ENCODE measurements at regions not wholly inside any gene's neighbourhood (a gene's known extent, or its start where the extent isn't known, plus 50 kb on each side); places are given as distances from the start of the nearest gene placed in this dataset.
"Not testable (repeated sequence)": the region's sequence is repeated elsewhere in the genome, so short reads cannot be mapped to it uniquely, and the experiment has no call there.

DNA sequence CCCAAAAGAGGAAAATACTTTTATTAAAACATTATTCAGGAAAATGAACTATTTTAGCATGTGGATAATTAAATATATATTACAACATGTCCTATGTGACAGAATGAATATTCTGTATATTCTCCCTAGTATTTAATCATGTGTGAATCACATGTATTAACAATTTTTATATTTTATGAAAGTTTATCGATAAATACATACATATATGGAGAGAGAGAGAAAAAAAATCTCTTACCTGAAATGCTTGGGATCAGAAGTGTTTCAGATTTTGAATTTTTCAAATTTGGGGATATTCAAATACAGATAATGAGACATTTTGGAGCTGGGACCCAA, 228.6 kb upstream of the RBBP8 start:
- Mint-ChIP-seq H3K27ac (no peak overlapping the region), H3K4me1 (no peaks in the 10 kb centered on the region), H3K4me3 (no peak overlapping the region), H3K9me3 (no peaks in the 10 kb centered on the region), H3K27me3 (ENCODE audit: low read depth in 3 of 3) (peaks cover 0 to 3% (median 2%) of the 10 kb centered on the region in 3 donors), H3K36me3 (no peaks in the 10 kb centered on the region)
- DNase-seq, result no peak

DNA sequence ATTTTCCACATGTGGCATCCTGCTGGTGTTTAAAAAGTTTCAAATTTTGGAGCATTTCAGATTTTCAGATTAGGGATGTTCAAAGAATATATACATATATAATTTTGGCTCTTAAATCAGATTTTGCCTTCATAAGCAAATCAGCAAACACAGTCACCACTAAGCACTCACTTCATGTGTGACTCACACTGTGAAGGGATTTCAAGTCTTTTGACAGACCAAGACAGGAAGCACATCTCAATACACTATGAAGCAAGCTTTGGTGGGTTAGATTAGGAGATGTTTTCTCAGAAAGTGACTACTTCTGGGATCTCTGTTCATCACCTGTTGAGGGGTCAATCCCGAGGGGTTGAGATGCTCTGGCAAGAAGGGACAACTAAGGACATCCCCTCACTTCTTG, 227.8 kb upstream of the RBBP8 start:
- Mint-ChIP-seq H3K4me3 (no peak overlapping the region), H3K27me3 (ENCODE audit: low read depth in 3 of 3) (peaks cover 0 to 2% (median under 1%) of the 10 kb centered on the region in 3 donors), H3K27ac (no peak overlapping the region), H3K36me3 (no peaks in the 10 kb centered on the region), H3K9me3 (no peaks in the 10 kb centered on the region), H3K4me1 (no peaks in the 10 kb centered on the region)
- DNase-seq, result no peak

DNA sequence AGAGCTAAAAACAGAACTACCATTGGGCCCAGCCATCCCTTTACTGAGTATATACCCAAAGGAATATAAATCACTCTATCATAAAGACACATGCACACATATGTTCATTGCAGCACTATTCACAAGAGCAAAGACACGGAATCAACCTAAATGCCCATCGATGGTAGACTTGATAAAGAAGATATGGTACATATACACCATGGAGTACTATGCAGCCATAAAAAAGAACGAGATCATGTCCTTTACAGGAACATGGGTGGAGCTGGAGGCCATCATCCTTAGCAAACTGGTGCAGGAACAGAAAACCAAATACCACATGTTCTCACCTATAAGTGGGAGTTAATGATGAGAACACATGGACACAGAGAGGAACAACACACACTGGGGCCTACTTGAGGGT, 227.1 kb upstream of the RBBP8 start:
- H3K4me3 Mint-ChIP-seq; H3K27me3 Mint-ChIP-seq (ENCODE audit: low read depth in 3 of 3); H3K4me1 Mint-ChIP-seq; H3K9me3 Mint-ChIP-seq; H3K36me3 Mint-ChIP-seq; DNase-seq; H3K27ac Mint-ChIP-seq: not testable (repeated sequence)

DNA sequence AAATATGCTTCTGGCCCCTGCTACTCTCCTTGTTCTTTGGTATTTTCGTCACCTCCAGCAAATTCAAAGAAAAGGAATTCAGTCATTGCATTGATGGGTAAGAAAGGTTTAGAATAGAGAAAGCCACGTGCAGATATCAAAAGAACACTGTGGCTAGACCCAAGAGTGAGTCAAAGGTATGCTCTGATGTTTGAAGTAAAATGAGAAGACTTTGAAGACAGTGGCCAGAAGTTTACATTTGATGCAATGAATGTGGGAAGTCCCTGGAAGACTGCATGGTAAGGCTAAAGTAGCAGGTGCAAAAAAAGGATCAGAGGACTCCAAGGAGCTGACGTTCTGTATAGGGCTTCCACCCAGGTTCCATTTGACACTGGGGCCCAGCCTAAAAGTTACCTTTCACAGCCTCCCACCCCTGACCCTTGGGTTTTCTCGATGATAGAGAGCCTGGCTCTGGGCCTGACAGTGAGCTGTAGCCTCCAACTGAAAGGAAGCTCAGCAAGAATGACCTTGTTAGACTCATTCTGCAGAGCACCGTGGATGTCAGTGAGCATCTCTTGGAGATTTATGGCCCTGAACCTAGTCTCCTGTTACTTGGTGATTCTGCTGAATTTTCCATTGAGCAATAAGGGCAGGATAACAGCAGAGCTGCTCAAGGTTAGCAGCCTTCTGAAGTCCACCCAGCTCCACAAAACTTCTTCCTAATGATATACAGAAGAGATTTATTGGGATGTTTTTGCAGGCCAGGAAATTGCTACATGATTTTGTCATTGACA, 223.7 kb upstream of the RBBP8 start:
- Mint-ChIP-seq H3K4me3 (no peak overlapping the region), H3K36me3 (no peaks in the 10 kb centered on the region), H3K27ac (no peak overlapping the region), H3K27me3 (ENCODE audit: low read depth in 3 of 3) (peaks cover 0 to 3% (median 0%) of the 10 kb centered on the region in 3 donors), H3K4me1 (no peaks in the 10 kb centered on the region), H3K9me3 (no peaks in the 10 kb centered on the region)
- DNase-seq, result no peak

DNA sequence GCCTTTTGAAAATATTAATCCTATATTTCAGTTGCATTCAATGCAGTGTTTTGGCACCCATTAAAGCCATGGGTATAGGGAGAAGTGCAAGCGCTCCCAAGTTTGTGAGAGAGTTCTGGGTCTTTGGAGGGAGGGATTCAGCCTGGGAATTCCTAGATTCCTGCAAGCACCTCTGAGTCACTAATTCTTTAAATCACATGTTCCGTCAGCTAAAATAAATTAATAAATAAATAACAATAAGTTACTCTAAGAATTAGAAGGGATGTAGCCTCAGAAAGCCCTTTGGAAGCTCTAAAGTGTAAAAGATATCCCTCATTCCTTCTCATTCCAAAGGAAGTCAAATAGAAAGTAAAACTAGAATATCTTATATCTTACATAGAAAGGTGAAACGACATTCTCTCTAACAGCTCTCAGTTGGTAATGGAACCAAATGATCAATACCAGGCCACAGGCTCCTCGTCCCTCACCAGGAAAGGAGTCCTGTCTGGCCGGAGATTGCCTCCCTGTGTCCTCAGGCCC, 222.4 kb upstream of the RBBP8 start:
- H3K27ac Mint-ChIP-seq, result no peak overlapping the region
- DNase-seq, result no peak
- H3K36me3 Mint-ChIP-seq, result no peaks in the 10 kb centered on the region
- no peak overlapping the region for H3K4me3 Mint-ChIP-seq
- no peaks in the 10 kb centered on the region for H3K4me1 Mint-ChIP-seq
- peaks cover 0 to 3% (median 0%) of the 10 kb centered on the region in 3 donors for H3K27me3 Mint-ChIP-seq (ENCODE audit: low read depth in 3 of 3)
- no peaks in the 10 kb centered on the region for H3K9me3 Mint-ChIP-seq

DNA sequence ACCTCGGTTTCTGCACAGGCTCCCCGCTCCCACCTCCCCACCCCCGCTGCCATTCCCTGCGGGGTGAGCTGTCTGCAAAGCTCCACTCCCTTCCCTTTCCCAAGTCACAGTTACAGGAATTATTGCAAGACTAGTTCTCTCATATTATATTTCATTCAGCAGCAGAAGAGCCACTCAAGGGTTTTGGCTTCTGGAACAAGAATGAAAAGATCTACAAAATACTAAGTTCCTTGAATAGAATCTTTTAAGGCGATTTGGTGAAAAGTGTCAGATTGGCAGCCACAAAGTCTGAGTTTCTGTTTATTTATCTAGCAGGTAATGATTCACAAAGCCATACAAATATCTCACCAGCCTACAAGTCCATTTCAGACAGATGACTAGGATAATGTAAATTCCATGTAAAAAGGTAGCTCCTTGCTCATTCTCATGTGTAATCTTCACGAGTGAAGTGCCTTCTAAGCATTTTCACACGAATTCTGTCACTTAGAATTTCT, 221.9 kb upstream of the RBBP8 start:
- Mint-ChIP-seq H3K27me3 (ENCODE audit: low read depth in 3 of 3) (peaks cover 0 to 3% (median 0%) of the 10 kb centered on the region in 3 donors), H3K4me3 (no peak overlapping the region), H3K27ac (no peak overlapping the region), H3K4me1 (no peaks in the 10 kb centered on the region), H3K9me3 (no peaks in the 10 kb centered on the region), H3K36me3 (no peaks in the 10 kb centered on the region)
- DNase-seq, result no peak

DNA sequence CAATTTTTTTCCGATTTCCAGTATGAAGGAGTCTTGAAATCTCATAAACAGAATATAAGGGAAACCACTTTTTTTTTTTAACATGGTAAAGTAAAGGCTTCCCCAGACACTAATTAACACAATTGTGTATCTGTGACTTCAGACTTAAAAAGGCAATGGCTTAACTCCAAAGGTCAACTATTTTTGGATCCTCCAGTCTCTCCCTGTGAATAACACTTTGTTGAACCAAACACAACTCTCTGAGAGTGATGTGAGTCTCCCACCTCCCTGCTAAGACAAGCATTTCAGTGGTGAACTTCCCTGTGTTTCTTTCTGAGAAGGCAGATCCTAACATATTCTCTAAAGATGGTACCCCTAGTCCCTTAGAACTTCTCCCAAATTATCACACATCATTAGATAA, 219.6 kb upstream of the RBBP8 start:
- Mint-ChIP-seq H3K36me3 (no peaks in the 10 kb centered on the region), H3K4me1 (no peaks in the 10 kb centered on the region), H3K27ac (no peak overlapping the region), H3K27me3 (ENCODE audit: low read depth in 3 of 3) (peaks cover 0 to 3% (median 0%) of the 10 kb centered on the region in 3 donors), H3K4me3 (no peak overlapping the region), H3K9me3 (no peaks in the 10 kb centered on the region)
- no peak for DNase-seq

DNA sequence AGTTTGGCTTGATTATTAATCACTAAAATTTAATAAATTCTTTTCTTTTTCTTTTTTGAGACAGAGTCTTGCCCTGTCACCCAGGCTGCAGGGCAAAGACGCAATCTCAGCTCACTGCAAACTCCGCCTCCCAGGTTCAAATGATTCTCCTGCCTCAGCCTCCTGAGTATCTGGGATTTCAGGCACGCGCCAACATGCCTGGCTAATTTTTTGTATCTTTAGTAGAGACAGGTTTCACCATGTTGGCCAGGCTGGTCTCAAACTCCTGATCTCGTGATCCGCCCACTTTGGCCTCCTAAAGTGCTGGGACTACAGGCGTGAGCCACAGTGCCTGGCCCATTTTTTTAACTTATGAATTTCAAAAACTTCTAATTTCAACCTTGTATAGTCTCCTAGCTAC, 215.6 kb upstream of the RBBP8 start:
- H3K4me3 Mint-ChIP-seq; H3K27me3 Mint-ChIP-seq (ENCODE audit: low read depth in 3 of 3); H3K4me1 Mint-ChIP-seq; H3K9me3 Mint-ChIP-seq; H3K27ac Mint-ChIP-seq; H3K36me3 Mint-ChIP-seq; DNase-seq: not testable (repeated sequence)

DNA sequence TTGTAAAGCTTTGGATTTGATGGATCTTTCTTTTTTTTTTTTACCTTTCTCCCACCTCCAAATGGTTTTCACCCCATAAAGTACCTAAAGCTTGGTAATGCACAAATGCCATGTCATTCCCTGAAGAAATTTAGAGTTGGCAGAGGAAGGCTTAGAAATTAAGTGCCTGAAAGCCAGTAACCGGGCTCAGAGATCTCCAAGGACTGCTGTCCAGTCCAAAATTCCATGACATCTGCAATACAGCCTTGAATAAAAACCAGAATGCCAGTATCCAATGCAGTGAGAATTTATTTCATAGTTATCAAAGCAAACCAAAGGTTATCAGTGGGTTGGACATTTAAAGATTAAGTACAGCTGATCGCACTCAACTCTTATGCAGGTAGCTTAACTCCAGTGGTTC, 209.9 kb upstream of the RBBP8 start:
- no peaks in the 10 kb centered on the region for H3K4me1 Mint-ChIP-seq
- no peaks in the 10 kb centered on the region for H3K9me3 Mint-ChIP-seq
- no peak for DNase-seq
- H3K27me3 Mint-ChIP-seq (ENCODE audit: low read depth in 3 of 3), result no peaks in the 10 kb centered on the region
- H3K27ac Mint-ChIP-seq, result no peak overlapping the region
- no peaks in the 10 kb centered on the region for H3K36me3 Mint-ChIP-seq
- H3K4me3 Mint-ChIP-seq, result no peak overlapping the region

DNA sequence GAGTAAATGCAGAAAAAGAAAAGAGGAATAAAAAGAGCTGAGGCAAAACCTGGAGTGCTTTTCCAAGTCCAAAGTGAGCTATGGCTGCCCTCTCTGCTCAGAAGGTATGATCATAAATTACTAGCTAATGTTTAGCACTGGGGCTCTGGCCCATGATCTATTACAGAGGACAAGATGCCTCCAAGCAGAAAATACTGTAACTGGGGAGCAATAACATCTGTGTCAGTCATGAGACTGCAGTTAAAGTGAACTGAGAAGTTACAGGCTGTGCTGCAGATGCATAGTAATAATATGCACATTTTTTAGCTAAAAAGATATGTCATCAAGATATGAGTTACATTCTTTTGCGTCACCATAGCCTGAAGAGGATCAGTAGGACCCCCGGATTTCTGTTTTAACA, 209.4 kb upstream of the RBBP8 start:
- Mint-ChIP-seq H3K36me3 (no peaks in the 10 kb centered on the region), H3K27me3 (ENCODE audit: low read depth in 3 of 3) (peaks cover 0 to 3% (median 0%) of the 10 kb centered on the region in 3 donors), H3K27ac (no peak overlapping the region), H3K9me3 (no peaks in the 10 kb centered on the region), H3K4me3 (no peak overlapping the region), H3K4me1 (no peaks in the 10 kb centered on the region)
- no peak for DNase-seq

DNA sequence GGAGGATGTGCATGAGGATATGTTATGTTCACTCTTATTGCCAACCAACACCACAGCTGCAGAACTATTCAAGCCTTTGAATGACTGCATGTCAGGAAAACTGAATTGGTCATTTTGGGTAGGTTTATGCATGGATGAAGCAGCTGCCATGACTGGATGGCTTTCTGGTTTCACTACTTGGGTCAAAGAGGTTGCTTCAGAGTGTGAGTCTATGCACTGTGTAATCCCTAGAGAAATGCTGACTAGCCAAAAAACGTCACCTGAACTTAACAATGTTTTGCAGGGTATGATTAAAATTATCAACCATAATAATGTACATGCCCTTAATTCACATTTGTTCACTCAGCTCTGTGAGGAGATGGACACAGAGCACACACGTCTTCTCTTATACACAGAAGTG, 206.7 kb upstream of the RBBP8 start:
- H3K4me1 Mint-ChIP-seq, result no peaks in the 10 kb centered on the region
- no peak overlapping the region for H3K4me3 Mint-ChIP-seq
- H3K27ac Mint-ChIP-seq, result no peak overlapping the region
- H3K9me3 Mint-ChIP-seq, result no peaks in the 10 kb centered on the region
- no peak for DNase-seq
- no peaks in the 10 kb centered on the region for H3K36me3 Mint-ChIP-seq
- H3K27me3 Mint-ChIP-seq (ENCODE audit: low read depth in 3 of 3), result peaks cover 0 to 3% (median 3%) of the 10 kb centered on the region in 3 donors

DNA sequence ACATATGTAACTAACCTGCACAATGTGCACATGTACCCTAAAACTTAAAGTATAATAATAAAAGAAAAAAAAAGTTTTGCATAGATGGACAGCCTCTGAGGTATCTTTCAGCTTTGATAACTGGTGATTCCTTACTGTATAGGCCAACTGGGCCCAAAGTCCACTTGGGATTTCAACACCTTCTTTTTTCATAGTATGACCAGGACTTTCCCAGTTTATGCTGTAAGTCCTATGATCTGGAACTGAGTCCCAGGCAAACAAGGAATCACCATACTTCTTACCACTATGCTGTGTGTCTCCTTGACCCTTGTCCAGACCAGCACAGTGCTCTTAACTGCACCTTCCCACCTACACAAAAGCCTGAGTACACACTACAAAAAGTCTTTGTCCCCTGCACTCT, 205.1 kb upstream of the RBBP8 start:
- Mint-ChIP-seq H3K27ac (no peak overlapping the region), H3K36me3 (no peaks in the 10 kb centered on the region), H3K4me3 (peak overlapping the region in 1 of 5 donors; percentile 5), H3K9me3 (no peaks in the 10 kb centered on the region), H3K4me1 (no peaks in the 10 kb centered on the region), H3K27me3 (ENCODE audit: low read depth in 3 of 3) (peaks cover 0 to 3% (median 3%) of the 10 kb centered on the region in 3 donors)
- DNase-seq, result no peak

DNA sequence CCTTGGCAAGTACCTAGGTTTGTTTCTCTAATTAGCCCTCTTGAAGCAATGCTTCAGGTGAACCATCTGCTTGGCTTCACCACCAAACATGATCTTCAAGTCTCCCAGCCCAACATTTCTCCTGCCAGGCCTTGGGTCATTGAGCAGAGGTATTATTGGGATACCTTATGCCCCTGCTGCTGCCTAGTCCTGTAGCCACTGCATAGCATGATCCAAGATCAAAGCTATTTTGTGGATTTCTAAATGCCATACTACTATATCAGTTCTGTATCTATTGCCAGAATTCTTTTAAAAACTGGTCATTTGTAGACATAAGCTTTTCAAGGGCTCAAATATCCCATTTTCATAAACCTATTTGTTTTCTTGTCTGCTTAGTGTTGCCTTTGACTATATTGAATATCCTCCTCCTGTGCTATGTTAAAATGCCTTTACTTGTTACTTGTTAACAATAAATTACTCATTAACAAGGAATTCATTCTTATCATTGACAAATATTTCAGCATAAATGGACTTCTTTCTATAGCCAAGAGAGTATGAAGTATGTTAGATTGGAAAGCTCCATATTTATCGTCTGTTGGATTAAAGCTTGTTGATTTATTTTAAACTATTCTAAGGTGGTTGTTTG, 204.5 kb upstream of the RBBP8 start:
- no peaks in the 10 kb centered on the region for H3K36me3 Mint-ChIP-seq
- DNase-seq, result no peak
- peak overlapping the region in 1 of 5 donors; percentile 5 for H3K4me3 Mint-ChIP-seq
- peaks cover 0 to 6% (median 3%) of the 10 kb centered on the region in 3 donors for H3K27me3 Mint-ChIP-seq (ENCODE audit: low read depth in 3 of 3)
- no peaks in the 10 kb centered on the region for H3K9me3 Mint-ChIP-seq
- no peaks in the 10 kb centered on the region for H3K4me1 Mint-ChIP-seq
- peak overlapping the region in 1 of 6 donors; percentile 32 for H3K27ac Mint-ChIP-seq

DNA sequence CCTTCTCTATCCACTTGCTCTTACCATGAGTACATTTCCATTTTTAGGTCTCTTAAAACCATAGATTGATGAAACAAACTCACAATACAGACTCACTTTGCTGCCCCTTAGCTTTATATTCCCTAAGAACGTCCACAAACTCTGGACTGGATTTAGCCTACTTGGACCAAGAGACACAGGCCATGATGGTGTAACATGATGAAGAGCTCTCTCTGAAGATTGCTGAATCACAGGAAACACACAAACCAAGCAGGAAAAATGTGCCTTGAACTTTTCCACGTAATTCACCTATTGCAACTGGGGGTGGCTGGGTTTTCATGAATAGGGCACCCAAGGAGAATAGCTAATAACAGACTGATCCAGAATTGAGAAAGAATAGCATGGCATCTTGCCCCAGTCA, 201.7 kb upstream of the RBBP8 start:
- H3K27me3 Mint-ChIP-seq (ENCODE audit: low read depth in 3 of 3), result peaks cover 0 to 8% (median 3%) of the 10 kb centered on the region in 3 donors
- H3K4me1 Mint-ChIP-seq, result no peaks in the 10 kb centered on the region
- DNase-seq, result no peak
- H3K4me3 Mint-ChIP-seq, result no peak overlapping the region
- no peak overlapping the region for H3K27ac Mint-ChIP-seq
- H3K9me3 Mint-ChIP-seq, result no peaks in the 10 kb centered on the region
- H3K36me3 Mint-ChIP-seq, result no peaks in the 10 kb centered on the region
